ENCODE measurements at regions not wholly inside any gene's neighbourhood (a gene's known extent, or its start where the extent isn't known, plus 50 kb on each side); places are given as distances from the start of the nearest gene placed in this dataset.

DNA sequence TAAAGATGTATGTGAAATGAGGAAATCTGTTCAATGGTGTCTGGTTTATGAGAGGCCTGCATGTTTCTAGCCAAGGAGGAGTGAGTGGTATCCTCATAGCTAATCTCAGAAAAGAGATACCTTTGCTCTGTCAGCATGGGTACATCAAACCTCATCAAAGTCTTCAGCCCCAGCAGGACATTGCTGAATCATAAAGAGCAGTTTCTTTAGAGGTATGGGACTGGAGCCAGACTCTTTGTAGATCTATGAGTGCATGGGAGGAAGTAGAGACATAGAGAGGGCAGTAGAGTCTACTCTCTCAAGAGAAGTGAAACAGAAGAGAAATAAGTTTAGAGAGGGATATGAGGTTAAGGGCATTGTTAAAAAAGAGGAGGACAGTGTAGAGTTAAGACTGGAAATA, 1950.9 kb downstream of the ARAP2 start:
- TF ChIP-seq, protein P1, sequence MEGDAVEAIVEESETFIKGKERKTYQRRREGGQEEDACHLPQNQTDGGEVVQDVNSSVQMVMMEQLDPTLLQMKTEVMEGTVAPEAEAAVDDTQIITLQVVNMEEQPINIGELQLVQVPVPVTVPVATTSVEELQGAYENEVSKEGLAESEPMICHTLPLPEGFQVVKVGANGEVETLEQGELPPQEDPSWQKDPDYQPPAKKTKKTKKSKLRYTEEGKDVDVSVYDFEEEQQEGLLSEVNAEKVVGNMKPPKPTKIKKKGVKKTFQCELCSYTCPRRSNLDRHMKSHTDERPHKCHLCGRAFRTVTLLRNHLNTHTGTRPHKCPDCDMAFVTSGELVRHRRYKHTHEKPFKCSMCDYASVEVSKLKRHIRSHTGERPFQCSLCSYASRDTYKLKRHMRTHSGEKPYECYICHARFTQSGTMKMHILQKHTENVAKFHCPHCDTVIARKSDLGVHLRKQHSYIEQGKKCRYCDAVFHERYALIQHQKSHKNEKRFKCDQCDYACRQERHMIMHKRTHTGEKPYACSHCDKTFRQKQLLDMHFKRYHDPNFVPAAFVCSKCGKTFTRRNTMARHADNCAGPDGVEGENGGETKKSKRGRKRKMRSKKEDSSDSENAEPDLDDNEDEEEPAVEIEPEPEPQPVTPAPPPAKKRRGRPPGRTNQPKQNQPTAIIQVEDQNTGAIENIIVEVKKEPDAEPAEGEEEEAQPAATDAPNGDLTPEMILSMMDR (conservative IDR thresholded peaks at IDR 0.05; ENCODE audit: low read length) = no peak
- TF ChIP-seq EZH2phosphoT487 (IDR thresholded peaks at IDR 0.05; ENCODE audit: borderline replicate concordance, low read depth, low read length) = no peak
